Ishikawa (cell line): ENCODE measurements at regions not wholly inside any gene's neighbourhood (a gene's known extent, or its start where the extent isn't known, plus 50 kb on each side); places are given as distances from the start of the nearest gene placed in this dataset.

ENCODE experiments used
- CEBPB ChIP-seq: IDR thresholded peaks from 2 replicates; pipeline ENCODE4 v1.6.1; 2012
- CREB1 ChIP-seq: IDR thresholded peaks from 2 replicates; pipeline ENCODE4 v1.6.1; 2012; ENCODE audit warnings: low read depth
- EGR1 ChIP-seq: IDR thresholded peaks from 2 replicates; pipeline ENCODE4 v1.6.1; 2012
- EP300 ChIP-seq: IDR thresholded peaks from 2 replicates; pipeline ENCODE4 v1.6.1; 2012; ENCODE audit warnings: borderline replicate concordance
- FOXM1 ChIP-seq: IDR thresholded peaks from 2 replicates; pipeline ENCODE4 v1.6.1; 2012; ENCODE audit warnings: low read depth, borderline replicate concordance
- MAX ChIP-seq: IDR thresholded peaks from 2 replicates; pipeline ENCODE4 v1.6.1; 2012
- NFIC ChIP-seq: IDR thresholded peaks from 2 replicates; pipeline ENCODE4 v1.6.1; 2012
- RAD21 ChIP-seq: IDR thresholded peaks from 2 replicates; pipeline ENCODE4 v1.6.1; 2012; ENCODE audit warnings: low read depth
- TAF1 ChIP-seq: IDR thresholded peaks from 2 replicates; pipeline ENCODE4 v1.6.1; 2012; ENCODE audit warnings: low read depth, mild to moderate bottlenecking
- TCF12 ChIP-seq: IDR thresholded peaks from 2 replicates; pipeline ENCODE4 v1.6.1; 2012; ENCODE audit warnings: low read depth
- TEAD4 ChIP-seq: IDR thresholded peaks from 2 replicates; pipeline ENCODE4 v1.6.1; 2012
- USF1 ChIP-seq: IDR thresholded peaks from 2 replicates; pipeline ENCODE4 v1.6.1; 2012
- YY1 ChIP-seq: IDR thresholded peaks from 2 replicates; pipeline ENCODE4 v1.6.1; 2012; ENCODE audit warnings: low read depth
- ZBTB7A ChIP-seq: IDR thresholded peaks from 2 replicates; pipeline ENCODE4 v1.6.1; 2012; ENCODE audit warnings: low read depth
- TF ChIP-seq, protein P1 (sequence below): IDR thresholded peaks from 2 replicates; pipeline ENCODE4 v1.6.1; 2012; ENCODE audit warnings: low read depth, mild to moderate bottlenecking

DNA sequence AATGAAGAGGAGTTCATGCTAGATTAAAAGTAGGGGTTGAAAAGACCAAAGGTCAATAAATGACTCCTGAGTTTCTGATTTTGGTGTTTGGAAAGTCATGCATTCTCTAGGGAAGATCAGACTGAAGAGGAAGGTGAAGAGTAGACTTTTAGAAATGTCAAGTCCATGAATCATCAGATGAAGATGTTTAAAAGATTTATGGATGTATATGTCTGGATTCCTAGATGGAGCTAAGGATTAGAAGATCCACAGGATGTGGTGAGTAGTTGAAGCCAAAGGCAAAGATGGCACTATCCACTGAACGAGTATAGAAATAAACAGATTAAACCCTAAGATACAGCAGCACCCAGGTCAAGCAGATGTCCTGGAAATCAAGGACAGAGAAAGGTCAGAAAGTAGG, 298.5 kb downstream of the GPAM start:
- TF ChIP-seq FOXM1 (no peak), ZBTB7A (no peak), MAX (no peak), RAD21 (no peak), USF1 (no peak), TAF1 (no peak), TEAD4 (no peak), EGR1 (no peak), CREB1 (no peak), EP300 (no peak), NFIC (no peak), YY1 (no peak), CEBPB (no peak), TCF12 (no peak)
- TF ChIP-seq, protein P1, sequence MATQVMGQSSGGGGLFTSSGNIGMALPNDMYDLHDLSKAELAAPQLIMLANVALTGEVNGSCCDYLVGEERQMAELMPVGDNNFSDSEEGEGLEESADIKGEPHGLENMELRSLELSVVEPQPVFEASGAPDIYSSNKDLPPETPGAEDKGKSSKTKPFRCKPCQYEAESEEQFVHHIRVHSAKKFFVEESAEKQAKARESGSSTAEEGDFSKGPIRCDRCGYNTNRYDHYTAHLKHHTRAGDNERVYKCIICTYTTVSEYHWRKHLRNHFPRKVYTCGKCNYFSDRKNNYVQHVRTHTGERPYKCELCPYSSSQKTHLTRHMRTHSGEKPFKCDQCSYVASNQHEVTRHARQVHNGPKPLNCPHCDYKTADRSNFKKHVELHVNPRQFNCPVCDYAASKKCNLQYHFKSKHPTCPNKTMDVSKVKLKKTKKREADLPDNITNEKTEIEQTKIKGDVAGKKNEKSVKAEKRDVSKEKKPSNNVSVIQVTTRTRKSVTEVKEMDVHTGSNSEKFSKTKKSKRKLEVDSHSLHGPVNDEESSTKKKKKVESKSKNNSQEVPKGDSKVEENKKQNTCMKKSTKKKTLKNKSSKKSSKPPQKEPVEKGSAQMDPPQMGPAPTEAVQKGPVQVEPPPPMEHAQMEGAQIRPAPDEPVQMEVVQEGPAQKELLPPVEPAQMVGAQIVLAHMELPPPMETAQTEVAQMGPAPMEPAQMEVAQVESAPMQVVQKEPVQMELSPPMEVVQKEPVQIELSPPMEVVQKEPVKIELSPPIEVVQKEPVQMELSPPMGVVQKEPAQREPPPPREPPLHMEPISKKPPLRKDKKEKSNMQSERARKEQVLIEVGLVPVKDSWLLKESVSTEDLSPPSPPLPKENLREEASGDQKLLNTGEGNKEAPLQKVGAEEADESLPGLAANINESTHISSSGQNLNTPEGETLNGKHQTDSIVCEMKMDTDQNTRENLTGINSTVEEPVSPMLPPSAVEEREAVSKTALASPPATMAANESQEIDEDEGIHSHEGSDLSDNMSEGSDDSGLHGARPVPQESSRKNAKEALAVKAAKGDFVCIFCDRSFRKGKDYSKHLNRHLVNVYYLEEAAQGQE = no peak

DNA sequence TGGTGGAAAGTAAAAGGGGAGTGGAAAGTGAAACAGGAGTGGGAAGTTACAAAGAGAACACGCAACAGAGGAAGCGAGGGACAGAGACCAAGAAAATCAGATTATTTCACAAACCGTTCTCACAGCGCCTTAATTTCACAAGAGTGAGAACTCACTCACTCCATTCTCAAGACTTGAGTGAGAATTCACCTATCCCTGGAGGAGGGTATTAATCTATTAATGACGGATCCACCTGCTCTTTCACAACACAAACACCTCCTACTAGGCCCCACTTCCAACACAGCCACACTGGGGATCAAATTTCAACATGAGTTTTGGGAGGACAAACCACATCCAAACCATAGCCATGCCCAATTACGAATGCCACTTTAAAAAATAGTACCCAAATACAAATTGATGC, 297.6 kb downstream of the GPAM start:
- no peak for TF ChIP-seq FOXM1
- no peak for TF ChIP-seq CREB1
- TF ChIP-seq ZBTB7A = no peak
- TF ChIP-seq, protein P1 = no peak
- no peak for TF ChIP-seq TAF1
- TF ChIP-seq NFIC = no peak
- TF ChIP-seq EGR1 = no peak
- no peak for TF ChIP-seq YY1
- no peak for TF ChIP-seq EP300
- TF ChIP-seq RAD21 = no peak
- TF ChIP-seq TCF12 = no peak
- no peak for TF ChIP-seq CEBPB
- TF ChIP-seq MAX = no peak
- no peak for TF ChIP-seq TEAD4
- no peak for TF ChIP-seq USF1

- TF ChIP-seq FOXM1 (no peak), TCF12 (no peak), TAF1 (no peak), RAD21 (no peak), MAX (no peak), NFIC (no peak), EGR1 (no peak), EP300 (no peak), TEAD4 (no peak), USF1 (no peak), CREB1 (no peak), ZBTB7A (no peak), CEBPB (no peak), YY1 (no peak)
- TF ChIP-seq, protein P1 = no peak
Measured at GRCh38 chr10:111887266-111887665, 296.3 kb downstream of the GPAM start.

GRCh38 chr10:111890046-111890445, 293.5 kb downstream of the GPAM start:
- TF ChIP-seq MAX (no peak), FOXM1 (no peak), EP300 (no peak), TCF12 (no peak), YY1 (no peak), NFIC (no peak), RAD21 (no peak)
- TF ChIP-seq, protein P1 = no peak
